ENCODE measurements at regions not wholly inside any gene's neighbourhood (a gene's known extent, or its start where the extent isn't known, plus 50 kb on each side); places are given as distances from the start of the nearest gene placed in this dataset.

- TF ChIP-seq TARDBP (IDR thresholded peaks at IDR 0.05) (no peak), SP1 (IDR thresholded peaks at IDR 0.05) (no peak), HDGF (IDR thresholded peaks at IDR 0.05; ENCODE audit: borderline replicate concordance) (no peak), LEF1 (IDR thresholded peaks at IDR 0.05; ENCODE audit: borderline replicate concordance) (no peak), SUZ12 (IDR thresholded peaks at IDR 0.05) (no peak), FOXM1 (IDR thresholded peaks at IDR 0.05; ENCODE audit: borderline replicate concordance) (no peak), BHLHE40 (IDR thresholded peaks at IDR 0.05; ENCODE audit: borderline replicate concordance) (no peak), ELF4 (IDR thresholded peaks at IDR 0.05) (no peak), FOXA1 (IDR thresholded peaks at IDR 0.05) (no peak), ZNF384 (IDR thresholded peaks at IDR 0.05) (no peak), PKNOX1 (IDR thresholded peaks at IDR 0.05) (no peak), CTBP1 (IDR thresholded peaks at IDR 0.05; ENCODE audit: borderline replicate concordance) (no peak), FOXK2 (IDR thresholded peaks at IDR 0.05) (no peak)
Observed at GRCh38 chr3:21345382-21345976, 405.5 kb downstream of the ZNF385D start.

Data from HEK293T (cell line).